Keratinocyte (primary cell): ENCODE measurements at regions not wholly inside any gene's neighbourhood (a gene's known extent, or its start where the extent isn't known, plus 50 kb on each side); places are given as distances from the start of the nearest gene placed in this dataset.

Source experiments
- CTCF ChIP-seq, 3 experiments: IDR thresholded peaks in 1 of 3; conservative IDR thresholded peaks in 1 of 3; optimal IDR thresholded peaks in 1 of 3; 2 replicates in 2 of 3; 3 replicates in 1 of 3; pipeline versions ENCODE3 to v1.5.1; 2011; ENCODE audit warnings: low read length in 3 of 3, mild to moderate bottlenecking in 3 of 3, moderate library complexity in 2 of 3, control low read depth in 1 of 3, inconsistent platforms in 1 of 3; ENCODE audit not compliant: insufficient read depth in 2 of 3; ENCODE audit errors: extremely low read depth in 1 of 3
- EZH2 ChIP-seq: IDR thresholded peaks from one replicate; pipeline ENCODE4 v1.6.1; 2012; ENCODE audit warnings: inconsistent platforms, mild to moderate bottlenecking, low read length, moderate library complexity

GRCh38 chr7:98722402-98722801 lies 105.3 kb downstream of the NPTX2 start:
- TF ChIP-seq CTCF (optimal IDR thresholded peaks at IDR 0.05 in 1 of 3, IDR thresholded peaks at IDR 0.05 in 1 of 3, conservative IDR thresholded peaks at IDR 0.05 in 1 of 3; ENCODE audit: extremely low read depth in 1 of 3, insufficient read depth in 2 of 3, low read length in 3 of 3) (no peak), EZH2 (no peak)
